K562 (cell line): ENCODE measurements at regions not wholly inside any gene's neighbourhood (a gene's known extent, or its start where the extent isn't known, plus 50 kb on each side); places are given as distances from the start of the nearest gene placed in this dataset.
A peak's percentile ranks its signal among the peaks of the same experiment; 100 is the strongest.
"Not testable (repeated sequence)": the region's sequence is repeated elsewhere in the genome, so short reads cannot be mapped to it uniquely, and the experiment has no call there.

Experiments
- ATAC-seq: fragments of 200-7000 bp; cut with Tn5 transposase; 3 replicates; pipeline ENCODE4 v1.9.1; 2020; ENCODE audit warnings: moderate library complexity
- BruUV-seq: library from RNA; stranded (reverse); fragments of 400-500 nt; replicated peaks from 2 replicates; lab custom pipeline; 2021; lab: Mats Ljungman, UMichigan
- CTCF ChIA-PET: fragments of 300-600 bp; formaldehyde crosslinking; extraction: SDS; loops from one replicate; lab custom pipeline; 2021; ENCODE audit warnings: low intra/inter-chr PET ratio; lab: Yijun Ruan, JAX
- POLR2A ChIA-PET: fragments of 300-600, 350-650 bp; sonication (Branson Sonifier 250); formaldehyde crosslinking; extraction: SDS; loops from one replicate; lab custom pipeline; 2021; ENCODE audit warnings: antibody characterized with exemption, inconsistent platforms; lab: Yijun Ruan, JAX
- DNase-seq, 4 experiments: peaks; one replicate each; pipeline versions ENCODE4 v3.0.0 to v3.0.0-alpha.2; 2011 to 2018; ENCODE audit warnings: low spot score in 3 of 4, mixed read lengths in 3 of 4; ENCODE audit errors: extremely low read depth in 1 of 4
- FAIRE-seq: peaks from 2 replicates; lab custom pipeline; 2011; peaks lifted over from hg19 to GRCh38; lab: Jason Lieb, UNC
- H2AFZ ChIP-seq: 2 replicates; pipeline ENCODE4 v1.6.0; 2011; ENCODE audit warnings: low read depth, low read length, control low read depth, inconsistent platforms
- H3K27ac ChIP-seq: fragments of 200-600 bp; 3 replicates; pipeline ENCODE4 v1.8.0; 2011; ENCODE audit warnings: low read depth, mild to moderate bottlenecking, control low read depth, inconsistent platforms, low read length, moderate library complexity, mixed read lengths; ENCODE audit errors: extremely low read depth
- H3K27me3 ChIP-seq, 2 experiments: fragments of 300-600 bp in 1 of 2; 2 replicates in 1 of 2; 3 replicates in 1 of 2; pipeline versions ENCODE4 v1.6.0 to v1.8.0; 2011; ENCODE audit warnings: inconsistent platforms in 2 of 2, low read length in 2 of 2, mild to moderate bottlenecking in 1 of 2, mixed read lengths in 1 of 2, moderate library complexity in 1 of 2; ENCODE audit not compliant: control insufficient read depth in 2 of 2, insufficient read depth in 2 of 2
- H3K36me3 ChIP-seq: fragments of 300-600 bp; 3 replicates; pipeline ENCODE4 v1.8.0; 2011; ENCODE audit warnings: mild to moderate bottlenecking, low read length, inconsistent platforms; ENCODE audit not compliant: control insufficient read depth, insufficient read depth
- H3K4me1 ChIP-seq, 2 experiments: fragments of 200-600 bp in 1 of 2; replicated peaks in 1 of 2; 2 replicates in 1 of 2; 3 replicates in 1 of 2; pipeline versions ENCODE4 v1.5.1 to v1.8.0; 2011; ENCODE audit warnings: inconsistent platforms in 2 of 2, low read length in 2 of 2, mild to moderate bottlenecking in 1 of 2, mixed read lengths in 1 of 2, moderate library complexity in 1 of 2; ENCODE audit not compliant: control insufficient read depth in 2 of 2, insufficient read depth in 2 of 2
- H3K4me2 ChIP-seq: 2 replicates; pipeline ENCODE4 v1.6.1; 2011; ENCODE audit warnings: low read length, control low read depth, inconsistent platforms, mixed read lengths; ENCODE audit not compliant: insufficient read depth
- H3K4me3 ChIP-seq: fragments of 200-600 bp; sonication (generic), shearing (Covaris generic); 2 replicates; pipeline ENCODE4 v1.5.1; 2016; ENCODE audit warnings: control low read depth, inconsistent platforms
- H3K79me2 ChIP-seq: fragments of 200-600 bp; 3 replicates; pipeline ENCODE4 v1.8.0; 2011; ENCODE audit warnings: low read length, inconsistent platforms; ENCODE audit not compliant: control insufficient read depth, insufficient read depth
- H3K9ac ChIP-seq, 2 experiments: 2 replicates each; pipeline versions ENCODE4 v1.6.0 to v1.6.1; 2011; ENCODE audit warnings: low read depth in 2 of 2, low read length in 2 of 2, control low read depth in 1 of 2, inconsistent platforms in 1 of 2, mild to moderate bottlenecking in 1 of 2, mixed read lengths in 1 of 2; ENCODE audit not compliant: insufficient read depth in 1 of 2
- H3K9me1 ChIP-seq: one replicate; pipeline ENCODE4 v1.6.0; 2011; ENCODE audit warnings: inconsistent platforms, mild to moderate bottlenecking, low read length, moderate library complexity; ENCODE audit not compliant: control insufficient read depth, insufficient read depth
- H3K9me3 ChIP-seq: replicated peaks from 2 replicates; pipeline ENCODE4 v1.5.1; 2011; ENCODE audit warnings: low read depth, low read length, inconsistent platforms; ENCODE audit not compliant: control insufficient read depth, insufficient read depth
- H4K20me1 ChIP-seq: replicated peaks from 2 replicates; pipeline ENCODE4 v1.6.1; 2011; ENCODE audit warnings: low read length, inconsistent platforms, mixed read lengths; ENCODE audit not compliant: control insufficient read depth, insufficient read depth
- BCOR ChIP-seq: fragments of 450-650 bp; IDR thresholded peaks from 2 replicates; pipeline ENCODE4 v1.6.1; 2016
- CTCF ChIP-seq, 3 experiments: IDR thresholded peaks in 2 of 3; conservative IDR thresholded peaks in 1 of 3; 2 replicates each; pipeline ENCODE4 v1.5.1; 2011 to 2012; ENCODE audit warnings: low read length in 3 of 3, mild to moderate bottlenecking in 3 of 3, control low read depth in 2 of 3, improper control_type of control experiment in 1 of 3, inconsistent platforms in 1 of 3, low read depth in 1 of 3, mixed read lengths in 1 of 3, moderate library complexity in 1 of 3; ENCODE audit not compliant: insufficient read depth in 2 of 3
- HMG20A ChIP-seq: fragments of 450-650 bp; formaldehyde crosslinking; conservative IDR thresholded peaks from 2 replicates; pipeline ENCODE4 v1.4.0; 2020; ENCODE audit warnings: mild to moderate bottlenecking, mixed read lengths
- LEF1 ChIP-seq: fragments of 450-650 bp; IDR thresholded peaks from 2 replicates; pipeline ENCODE4 v1.6.1; 2016; ENCODE audit warnings: mild to moderate bottlenecking
- TFE3 ChIP-seq: fragments of 450-650 bp; formaldehyde crosslinking; IDR thresholded peaks from 2 replicates; pipeline ENCODE4 v1.4.0; 2020; ENCODE audit warnings: mild to moderate bottlenecking, mixed read lengths
- THRB ChIP-seq: fragments of 450-650 bp; formaldehyde crosslinking; conservative IDR thresholded peaks from 2 replicates; pipeline ENCODE4 v1.4.0; 2022; ENCODE audit warnings: mild to moderate bottlenecking, missing genetic modification characterization
- ZNF24 ChIP-seq: fragments of 450-650 bp; IDR thresholded peaks from 2 replicates; pipeline ENCODE4 v1.6.1; 2016
- whole genome bisulfite sequencing: fragments of 100-300 bp; shearing (Covaris generic); methylation state at CpG from one replicate; pipeline ENCODE4 v1.1.6; 2016; ENCODE audit warnings: low coverage, mixed read lengths; ENCODE audit not compliant: insufficient coverage; ENCODE audit errors: missing lambda C conversion rate; 5-methylcytosine and 5-hydroxymethylcytosine counted together
- in situ Hi-C: fragments of 300-500 bp; cut with MboI; formaldehyde crosslinking; loops from 4 replicates; pipeline ENCODE4 v1.15.0; 2018; ENCODE audit warnings: inconsistent platforms, mixed read lengths
- intact Hi-C: fragments of 100-400 bp; cut with micrococcal nuclease; formaldehyde crosslinking; loops from 2 replicates; pipeline ENCODE4 v1.14.2; 2022
- TF ChIP-seq, protein P1 (sequence below): fragments of 150-350 bp; conservative IDR thresholded peaks from 2 replicates; pipeline ENCODE4 v1.6.1; 2014; ENCODE audit warnings: low read length

GRCh38 chr12:92231532-92231931, 85.9 kb upstream of the BTG1 start:
- POLR2A ChIA-PET, result interaction anchor here (1.4 to 1.5 kb wide), 2 partner anchors 45 to 87 kb away, joined by 5 read pairs; no protein-coding TSS in a partner anchor
- peak; percentile 74 for FAIRE-seq
- H3K9me3 ChIP-seq, H3K79me2 ChIP-seq, BruUV-seq, H3K4me2 ChIP-seq, H4K20me1 ChIP-seq, CTCF ChIA-PET, ATAC-seq, H3K9me1 ChIP-seq, H3K4me3 ChIP-seq, H3K27me3 ChIP-seq, H3K36me3 ChIP-seq, H3K27ac ChIP-seq, H3K9ac ChIP-seq, H2AFZ ChIP-seq, in situ Hi-C loops, DNase-seq: not testable (repeated sequence)
- peaks cover 0 to 12% of the 10 kb centered on the region in 2 experiments; a peak in 4 of 5 replicates for H3K4me1 ChIP-seq
- intact Hi-C loops, result loop anchor here (5.0 to 10.0 kb wide), 2 partner anchors 84 to 173 kb away; partner anchors contain the start of gene BTG1
- no CpG with 5 or more reads among the region's 2 CpGs for WGBS

DNA sequence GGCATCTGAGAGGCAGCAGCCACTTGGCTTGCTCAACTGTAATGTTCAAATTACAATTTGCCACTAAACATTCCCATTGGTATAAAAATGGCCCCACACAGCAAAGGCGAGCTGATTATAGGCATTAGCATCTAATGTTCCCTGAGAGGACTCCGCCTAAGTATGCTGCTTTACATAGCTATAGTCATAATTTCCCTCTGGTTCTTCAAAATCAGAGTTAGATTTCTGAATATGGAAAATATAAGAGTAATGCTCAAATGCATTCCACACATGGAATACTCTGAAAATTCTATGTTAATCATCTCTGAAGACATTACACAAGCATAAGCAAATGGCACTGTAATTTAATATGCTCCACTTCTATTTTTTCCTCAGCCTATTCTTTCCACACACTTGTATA, 83.7 kb upstream of the BTG1 start:
- in situ Hi-C loops, result no loop called here
- POLR2A ChIA-PET, result no interaction called here
- WGBS, result 66% methylated on average over 2 of the region's 2 CpGs
- TF ChIP-seq TFE3 (CRISPR knock-in tag) (no peak), THRB (CRISPR knock-in tag) (no peak), HMG20A (CRISPR knock-in tag) (no peak), BCOR (no peak), ZNF24 (no peak), LEF1 (no peak), CTCF (IDR thresholded peaks at IDR 0.05 in 2 of 3, conservative IDR thresholded peaks at IDR 0.05 in 1 of 3; ENCODE audit: insufficient read depth in 2 of 3, low read depth in 1 of 3, low read length in 3 of 3) (no peak)
- TF ChIP-seq, protein P1, sequence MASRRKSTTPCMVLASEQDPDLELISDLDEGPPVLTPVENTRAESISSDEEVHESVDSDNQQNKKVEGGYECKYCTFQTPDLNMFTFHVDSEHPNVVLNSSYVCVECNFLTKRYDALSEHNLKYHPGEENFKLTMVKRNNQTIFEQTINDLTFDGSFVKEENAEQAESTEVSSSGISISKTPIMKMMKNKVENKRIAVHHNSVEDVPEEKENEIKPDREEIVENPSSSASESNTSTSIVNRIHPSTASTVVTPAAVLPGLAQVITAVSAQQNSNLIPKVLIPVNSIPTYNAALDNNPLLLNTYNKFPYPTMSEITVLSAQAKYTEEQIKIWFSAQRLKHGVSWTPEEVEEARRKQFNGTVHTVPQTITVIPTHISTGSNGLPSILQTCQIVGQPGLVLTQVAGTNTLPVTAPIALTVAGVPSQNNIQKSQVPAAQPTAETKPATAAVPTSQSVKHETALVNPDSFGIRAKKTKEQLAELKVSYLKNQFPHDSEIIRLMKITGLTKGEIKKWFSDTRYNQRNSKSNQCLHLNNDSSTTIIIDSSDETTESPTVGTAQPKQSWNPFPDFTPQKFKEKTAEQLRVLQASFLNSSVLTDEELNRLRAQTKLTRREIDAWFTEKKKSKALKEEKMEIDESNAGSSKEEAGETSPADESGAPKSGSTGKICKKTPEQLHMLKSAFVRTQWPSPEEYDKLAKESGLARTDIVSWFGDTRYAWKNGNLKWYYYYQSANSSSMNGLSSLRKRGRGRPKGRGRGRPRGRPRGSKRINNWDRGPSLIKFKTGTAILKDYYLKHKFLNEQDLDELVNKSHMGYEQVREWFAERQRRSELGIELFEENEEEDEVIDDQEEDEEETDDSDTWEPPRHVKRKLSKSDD, result no peak

More for the DNA sequence above, 83.7 kb upstream of the BTG1 start:
- DNase-seq, result no peak
- no peak overlapping the region for H3K4me3 ChIP-seq
- no peaks in the 10 kb centered on the region for H3K79me2 ChIP-seq
- H4K20me1 ChIP-seq, result no peaks in the 10 kb centered on the region
- no peak overlapping the region for H3K4me2 ChIP-seq
- no peak overlapping the region for H3K27ac ChIP-seq
- no peak for ATAC-seq
- peaks cover 5 to 17% of the 10 kb centered on the region in 2 experiments; a peak in 4 of 5 replicates for H3K4me1 ChIP-seq
- no peaks in the 10 kb centered on the region for H3K9me3 ChIP-seq
- no peaks in the 10 kb centered on the region for H3K9me1 ChIP-seq
- no peak for FAIRE-seq
- no peak overlapping the region for H3K9ac ChIP-seq
- intact Hi-C loops, result no loop called here
- H3K36me3 ChIP-seq, result no peaks in the 10 kb centered on the region
- no peak overlapping the region for H2AFZ ChIP-seq
- H3K27me3 ChIP-seq, result no peaks in the 10 kb centered on the region
- CTCF ChIA-PET, result no interaction called here
- no TSS peak for BruUV-seq
